Lower leg skin (tissue), 4 donors: ENCODE measurements at regions not wholly inside any gene's neighbourhood (a gene's known extent, or its start where the extent isn't known, plus 50 kb on each side); places are given as distances from the start of the nearest gene placed in this dataset.
"Not testable (repeated sequence)": the region's sequence is repeated elsewhere in the genome, so short reads cannot be mapped to it uniquely, and the experiment has no call there.

Experiments used
- DNase-seq, 2 donors: peaks; one replicate each; pipeline ENCODE4 v3.0.0-alpha.2; 2019; ENCODE audit warnings: low spot score in 2 of 2
- H3K4me3 ChIP-seq: fragments of 200-600 bp; sonication (generic); 2 replicates; pipeline ENCODE4 v1.5.1; 2017; ENCODE audit warnings: mild to moderate bottlenecking, low read depth; ENCODE audit not compliant: poor library complexity, severe bottlenecking
- POLR2A ChIP-seq, 2 donors: fragments of 450-650 bp; IDR thresholded peaks; one replicate each; pipeline ENCODE4 v1.6.1; 2016 to 2017; ENCODE audit warnings: antibody characterized with exemption in 2 of 2, mild to moderate bottlenecking in 1 of 2, moderate library complexity in 1 of 2
- WGBS, 2 donors: methylation state at CpG; one replicate each; pipeline ENCODE4 v1.1.5; 2018; 5-methylcytosine and 5-hydroxymethylcytosine counted together
- intact Hi-C: fragments of 100-400 bp; cut with DNase I; formaldehyde crosslinking; loops from one replicate; pipeline ENCODE4 v1.15.0; 2023; ENCODE audit warnings: low total_unique reads
- TF ChIP-seq, protein P1 (sequence below), 3 donors: fragments of 450-650 bp; IDR thresholded peaks; one replicate each; pipeline ENCODE4 v1.5.1; 2016; ENCODE audit warnings: antibody characterized with exemption in 3 of 3, mild to moderate bottlenecking in 3 of 3, moderate library complexity in 2 of 3

DNA sequence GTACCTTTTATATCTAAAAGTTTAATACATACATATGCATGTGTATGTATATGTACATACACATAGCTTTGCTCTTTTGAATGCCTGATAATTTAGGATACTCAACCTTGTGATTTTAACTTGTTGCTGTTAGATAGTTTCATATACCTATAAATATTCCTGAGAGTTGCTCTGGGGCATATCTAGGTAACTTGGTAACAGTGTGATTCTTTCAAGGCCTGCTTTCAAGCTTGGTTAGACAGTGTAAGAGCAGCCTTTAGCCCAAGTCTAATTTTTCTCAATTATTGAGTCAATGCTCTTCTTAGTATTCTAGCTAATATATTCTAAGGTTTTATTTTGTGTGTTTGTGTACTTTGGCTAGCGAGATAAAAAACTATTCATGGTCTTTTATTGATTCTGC, 762.1 kb upstream of the MIR17HG start:
- TF ChIP-seq POLR2A (IDR thresholded peaks at IDR 0.05): no peak
- TF ChIP-seq, protein P1, sequence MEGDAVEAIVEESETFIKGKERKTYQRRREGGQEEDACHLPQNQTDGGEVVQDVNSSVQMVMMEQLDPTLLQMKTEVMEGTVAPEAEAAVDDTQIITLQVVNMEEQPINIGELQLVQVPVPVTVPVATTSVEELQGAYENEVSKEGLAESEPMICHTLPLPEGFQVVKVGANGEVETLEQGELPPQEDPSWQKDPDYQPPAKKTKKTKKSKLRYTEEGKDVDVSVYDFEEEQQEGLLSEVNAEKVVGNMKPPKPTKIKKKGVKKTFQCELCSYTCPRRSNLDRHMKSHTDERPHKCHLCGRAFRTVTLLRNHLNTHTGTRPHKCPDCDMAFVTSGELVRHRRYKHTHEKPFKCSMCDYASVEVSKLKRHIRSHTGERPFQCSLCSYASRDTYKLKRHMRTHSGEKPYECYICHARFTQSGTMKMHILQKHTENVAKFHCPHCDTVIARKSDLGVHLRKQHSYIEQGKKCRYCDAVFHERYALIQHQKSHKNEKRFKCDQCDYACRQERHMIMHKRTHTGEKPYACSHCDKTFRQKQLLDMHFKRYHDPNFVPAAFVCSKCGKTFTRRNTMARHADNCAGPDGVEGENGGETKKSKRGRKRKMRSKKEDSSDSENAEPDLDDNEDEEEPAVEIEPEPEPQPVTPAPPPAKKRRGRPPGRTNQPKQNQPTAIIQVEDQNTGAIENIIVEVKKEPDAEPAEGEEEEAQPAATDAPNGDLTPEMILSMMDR (IDR thresholded peaks at IDR 0.05): no peak
- DNase-seq: no peak
- intact Hi-C loops: no loop called here
- 83 to 97% methylated on average over 1 of the region's 1 CpG for WGBS, 2 donors
- H3K4me3 ChIP-seq: no peak overlapping the region

DNA sequence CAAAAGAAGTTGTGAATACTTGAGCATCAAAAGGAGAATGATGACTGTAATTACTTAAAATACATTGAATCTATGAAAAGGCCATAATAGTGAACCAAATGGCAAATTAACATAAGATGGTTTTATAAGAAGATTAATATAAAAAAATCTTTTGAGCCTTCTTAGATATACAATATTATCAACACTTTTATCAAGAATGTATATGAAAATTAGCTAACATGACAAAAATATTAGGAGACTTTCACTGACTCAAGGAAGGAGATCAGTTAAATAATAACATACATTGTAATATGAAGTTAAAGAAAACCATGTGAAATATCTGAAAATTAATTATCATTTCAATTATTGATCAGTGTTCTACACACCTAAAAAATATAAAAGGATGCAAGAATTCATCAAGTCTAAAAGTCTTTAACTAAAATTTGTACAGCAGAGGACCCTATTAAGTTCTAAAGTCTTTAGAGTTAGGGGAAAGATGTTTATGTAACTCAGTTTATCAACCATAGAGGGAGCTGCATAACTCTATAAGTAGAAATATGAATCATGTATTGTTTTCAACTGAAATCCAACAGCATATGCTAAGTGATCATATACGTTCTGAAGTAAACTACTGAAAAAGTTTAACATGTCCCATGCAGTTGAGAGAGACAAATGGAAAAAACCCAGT, 756.1 kb upstream of the MIR17HG start:
- WGBS, 2 donors: 67 to 76% methylated on average over 1 of the region's 1 CpG
- H3K4me3 ChIP-seq: no peak overlapping the region
- TF ChIP-seq, protein P1 (IDR thresholded peaks at IDR 0.05): no peak
- TF ChIP-seq POLR2A (IDR thresholded peaks at IDR 0.05): no peak
- intact Hi-C loops: no loop called here
- no peak for DNase-seq

DNA sequence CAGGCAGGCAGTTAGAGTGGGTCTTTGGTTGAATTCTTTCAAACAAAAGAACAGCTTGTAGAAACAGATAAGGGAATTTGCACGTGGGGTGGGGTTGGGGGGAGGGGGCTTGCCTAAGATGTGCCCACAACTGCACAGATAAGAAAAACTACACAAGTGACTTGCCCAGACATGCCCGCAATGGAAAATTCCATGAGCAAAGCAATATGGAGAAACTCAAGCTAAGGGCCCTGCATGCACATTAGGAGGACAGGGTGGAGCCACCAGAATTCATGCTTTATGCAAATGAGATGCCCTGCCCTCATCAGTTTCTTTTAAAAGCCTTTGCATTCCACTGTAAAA, 755.6 kb upstream of the MIR17HG start:
- intact Hi-C loops: no loop called here
- no peak overlapping the region for H3K4me3 ChIP-seq
- WGBS, 2 donors: 62 to 63% methylated on average over 2 of the region's 2 CpGs
- TF ChIP-seq, protein P1 (IDR thresholded peaks at IDR 0.05): no peak
- TF ChIP-seq POLR2A (IDR thresholded peaks at IDR 0.05): no peak
- DNase-seq: no peak

DNA sequence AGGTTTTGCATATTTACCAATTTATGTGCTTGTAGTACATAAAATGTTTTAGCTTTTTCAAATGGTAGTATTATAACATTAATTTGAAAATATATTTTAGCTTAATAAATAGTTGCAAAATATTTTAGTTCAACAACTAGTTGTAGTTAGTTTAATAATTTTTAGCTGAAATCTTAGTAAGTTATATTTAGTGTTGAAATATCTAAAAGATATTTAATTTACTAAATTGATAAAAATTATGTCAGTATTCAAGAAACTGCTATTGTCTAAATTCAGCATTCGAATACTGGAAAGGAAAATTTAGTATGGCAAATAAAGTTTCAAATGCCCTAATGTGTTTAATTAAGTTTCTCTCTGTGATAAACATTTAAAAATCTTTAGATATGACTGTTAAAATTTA, 754.5 kb upstream of the MIR17HG start:
- intact Hi-C loops: no loop called here
- no peak for TF ChIP-seq POLR2A (IDR thresholded peaks at IDR 0.05)
- WGBS, 2 donors: 85 to 89% methylated on average over 1 of the region's 1 CpG
- no peak for DNase-seq
- H3K4me3 ChIP-seq: no peak overlapping the region

DNA sequence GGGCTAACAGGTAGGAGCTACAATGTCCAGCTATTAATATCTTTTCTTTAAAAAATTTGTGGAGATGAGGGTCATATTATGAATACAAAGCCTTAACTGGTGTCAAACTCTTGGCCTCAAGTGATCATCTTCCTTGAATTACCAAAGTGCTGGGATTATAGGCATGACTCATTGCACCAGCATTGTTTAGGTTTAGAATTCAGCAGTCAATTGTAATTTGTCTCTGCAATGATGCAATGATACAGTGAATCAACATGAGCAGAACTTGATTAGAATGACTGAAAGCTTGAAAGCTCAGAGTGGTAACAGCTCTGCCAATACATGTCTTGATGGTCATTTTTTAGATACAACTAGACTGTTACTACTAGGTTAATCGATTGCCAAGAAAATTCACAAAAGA, 752.8 kb upstream of the MIR17HG start:
- no peak for DNase-seq
- intact Hi-C loops: no loop called here
- 76 to 85% methylated on average over 1 of the region's 1 CpG for WGBS, 2 donors
- TF ChIP-seq POLR2A (IDR thresholded peaks at IDR 0.05): no peak
- TF ChIP-seq, protein P1 (IDR thresholded peaks at IDR 0.05): no peak
- H3K4me3 ChIP-seq: no peak overlapping the region

DNA sequence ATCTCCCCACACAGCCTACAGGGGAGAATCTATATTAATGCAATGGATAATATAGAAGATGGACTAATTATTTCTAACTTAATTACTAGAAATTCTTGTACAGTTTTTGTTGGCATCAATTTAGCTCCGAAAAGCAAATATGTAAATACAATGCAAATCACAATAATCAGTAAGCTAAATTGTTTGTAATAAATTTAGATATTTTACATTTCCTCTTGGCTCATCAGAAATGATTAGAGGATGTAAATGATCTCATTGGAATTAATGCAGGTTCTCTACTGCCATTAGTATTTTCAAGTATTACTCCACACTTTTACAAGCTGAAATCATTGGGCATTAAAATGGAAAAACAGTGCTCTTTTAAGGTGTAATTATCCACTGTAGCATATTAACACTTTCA, 741.8 kb upstream of the MIR17HG start:
- H3K4me3 ChIP-seq: no peak overlapping the region
- TF ChIP-seq POLR2A (IDR thresholded peaks at IDR 0.05): no peak
- TF ChIP-seq, protein P1 (IDR thresholded peaks at IDR 0.05): no peak
- 84 to 85% methylated on average over 1 of the region's 1 CpG for WGBS, 2 donors
- no peak for DNase-seq
- intact Hi-C loops: no loop called here

DNA sequence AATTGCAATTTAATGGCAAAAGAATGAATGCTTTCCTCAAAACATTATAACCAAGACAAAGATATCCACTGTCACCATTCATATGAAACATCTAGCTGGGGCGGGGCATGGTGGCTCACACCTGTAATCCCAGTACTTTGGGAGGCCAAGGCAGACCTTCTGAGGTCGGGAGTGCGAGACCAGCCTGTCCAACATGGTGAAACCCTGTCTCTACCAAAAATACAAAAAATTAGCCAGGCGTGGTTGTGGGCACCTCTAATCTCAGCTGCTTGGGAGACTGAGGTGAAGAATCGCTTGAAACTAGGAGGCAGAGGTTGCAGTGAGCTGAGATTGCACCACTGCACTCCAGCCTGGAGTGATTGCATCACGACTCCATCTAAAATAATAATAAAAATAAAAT, 740.6 kb upstream of the MIR17HG start:
- DNase-seq, intact Hi-C loops, H3K4me3 ChIP-seq: not testable (repeated sequence)
- 89 to 90% methylated on average over 6 of the region's 6 CpGs for WGBS, 2 donors
